ENCODE measurements at regions not wholly inside any gene's neighbourhood (a gene's known extent, or its start where the extent isn't known, plus 50 kb on each side); places are given as distances from the start of the nearest gene placed in this dataset.

DNA sequence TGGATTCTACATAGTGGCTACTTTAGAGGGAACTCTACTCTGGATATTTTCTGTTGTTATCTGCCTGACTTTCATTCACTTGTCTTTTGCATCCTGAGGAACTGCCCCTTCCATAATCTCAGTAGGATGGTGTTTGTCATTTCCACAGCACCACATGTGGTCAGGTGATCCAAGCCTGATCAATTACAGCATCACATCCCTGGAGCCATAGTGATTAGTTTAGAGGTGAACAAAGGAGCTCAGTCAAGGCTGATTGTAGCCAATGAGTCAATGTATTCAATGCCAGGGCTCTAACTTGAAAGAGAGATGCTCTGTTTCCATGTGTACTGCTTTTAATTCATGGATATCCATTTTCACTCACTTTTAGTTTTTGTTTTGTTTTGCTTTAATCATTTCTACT lies 478.7 kb upstream of the ADAMTS9 start:
- CTCF ChIA-PET, result no interaction called here
- POLR2A ChIA-PET, result no interaction called here
- no peak for TF ChIP-seq LEF1 (IDR thresholded peaks at IDR 0.05; ENCODE audit: borderline replicate concordance)
- TF ChIP-seq PKNOX1 (IDR thresholded peaks at IDR 0.05), result no peak
- TF ChIP-seq TARDBP (IDR thresholded peaks at IDR 0.05), result no peak
- no peak for TF ChIP-seq SP1 (IDR thresholded peaks at IDR 0.05)
- no peak for TF ChIP-seq SUZ12 (IDR thresholded peaks at IDR 0.05)
- TF ChIP-seq HDGF (IDR thresholded peaks at IDR 0.05; ENCODE audit: borderline replicate concordance), result no peak
- no peak for TF ChIP-seq ARNT (IDR thresholded peaks at IDR 0.05)
- no peak for TF ChIP-seq CTBP1 (IDR thresholded peaks at IDR 0.05; ENCODE audit: borderline replicate concordance)
- TF ChIP-seq NFRKB (IDR thresholded peaks at IDR 0.05), result no peak
- no peak for TF ChIP-seq L3MBTL2 (conservative IDR thresholded peaks at IDR 0.05)
- no peak for TF ChIP-seq BHLHE40 (IDR thresholded peaks at IDR 0.05; ENCODE audit: borderline replicate concordance)
- no peak for TF ChIP-seq FOXK2 (IDR thresholded peaks at IDR 0.05)
- TF ChIP-seq FOXM1 (IDR thresholded peaks at IDR 0.05; ENCODE audit: borderline replicate concordance), result no peak
- TF ChIP-seq ZNF384 (IDR thresholded peaks at IDR 0.05), result no peak
- no peak for TF ChIP-seq FOXA1 (IDR thresholded peaks at IDR 0.05)
- TF ChIP-seq ELF4 (IDR thresholded peaks at IDR 0.05), result no peak
- DNase-seq (ENCODE audit: extremely low spot score), result no peak

GRCh38 chr3:65158023-65158422 lies 470.2 kb upstream of the ADAMTS9 start:
- TF ChIP-seq SUZ12 (IDR thresholded peaks at IDR 0.05), result no peak
- no peak for TF ChIP-seq ELF4 (IDR thresholded peaks at IDR 0.05)
- TF ChIP-seq ARNT (IDR thresholded peaks at IDR 0.05), result no peak
- no peak for TF ChIP-seq PKNOX1 (IDR thresholded peaks at IDR 0.05)
- TF ChIP-seq L3MBTL2 (conservative IDR thresholded peaks at IDR 0.05), result no peak
- TF ChIP-seq TARDBP (IDR thresholded peaks at IDR 0.05), result no peak
- TF ChIP-seq LEF1 (IDR thresholded peaks at IDR 0.05; ENCODE audit: borderline replicate concordance), result no peak
- no peak for TF ChIP-seq HDGF (IDR thresholded peaks at IDR 0.05; ENCODE audit: borderline replicate concordance)
- TF ChIP-seq FOXA1 (IDR thresholded peaks at IDR 0.05), result no peak
- TF ChIP-seq BHLHE40 (IDR thresholded peaks at IDR 0.05; ENCODE audit: borderline replicate concordance), result no peak
- no peak for TF ChIP-seq SP1 (IDR thresholded peaks at IDR 0.05)
- no peak for TF ChIP-seq CTBP1 (IDR thresholded peaks at IDR 0.05; ENCODE audit: borderline replicate concordance)
- TF ChIP-seq FOXK2 (IDR thresholded peaks at IDR 0.05), result no peak
- TF ChIP-seq FOXM1 (IDR thresholded peaks at IDR 0.05; ENCODE audit: borderline replicate concordance), result no peak
- TF ChIP-seq ZNF384 (IDR thresholded peaks at IDR 0.05), result no peak
- no peak for TF ChIP-seq NFRKB (IDR thresholded peaks at IDR 0.05)
- no peak for DNase-seq (ENCODE audit: extremely low spot score)
- CTCF ChIA-PET, result no interaction called here
- POLR2A ChIA-PET, result no interaction called here

DNA sequence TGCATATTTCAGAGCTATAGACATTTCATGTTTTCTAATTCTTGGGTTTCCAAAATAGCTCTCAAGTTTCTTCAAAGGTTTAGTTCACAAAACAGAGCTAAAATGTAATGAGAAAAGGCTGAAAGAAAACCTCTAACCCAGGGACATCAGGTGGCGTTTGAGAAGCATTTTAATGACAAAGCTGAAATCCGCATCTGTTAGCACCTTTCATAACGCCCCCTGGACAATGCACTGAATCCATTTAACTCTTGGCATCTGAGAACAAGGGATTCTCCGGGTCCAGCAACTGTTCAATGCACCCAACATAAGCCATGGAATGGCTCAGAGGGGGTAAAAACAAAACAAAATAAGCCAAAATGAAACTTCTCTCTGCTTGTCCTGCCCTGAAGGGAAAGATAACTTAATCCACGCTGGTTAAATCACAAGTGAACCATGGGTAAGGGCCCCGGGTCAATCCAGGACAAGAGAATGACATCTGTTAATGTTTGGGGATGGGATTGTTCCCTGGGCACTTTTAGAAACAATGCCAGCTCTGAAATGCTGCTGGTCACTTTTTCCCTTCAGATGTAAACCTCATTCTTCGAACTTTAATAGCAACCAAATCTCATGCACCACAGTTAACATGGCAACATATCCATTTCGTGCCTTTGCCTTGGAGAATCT lies 466.2 kb upstream of the ADAMTS9 start:
- POLR2A ChIA-PET, result no interaction called here
- DNase-seq (ENCODE audit: extremely low spot score), result no peak
- CTCF ChIA-PET, result interaction anchor here (0.7 kb wide), 1 partner anchor 17 kb away, joined by 3 read pairs; no protein-coding TSS in a partner anchor
- TF ChIP-seq FOXK2 (IDR thresholded peaks at IDR 0.05) (no peak), LEF1 (IDR thresholded peaks at IDR 0.05; ENCODE audit: borderline replicate concordance) (no peak), FOXA1 (IDR thresholded peaks at IDR 0.05) (no peak), PKNOX1 (IDR thresholded peaks at IDR 0.05) (no peak), TARDBP (IDR thresholded peaks at IDR 0.05) (no peak), CTBP1 (IDR thresholded peaks at IDR 0.05; ENCODE audit: borderline replicate concordance) (no peak), ARNT (IDR thresholded peaks at IDR 0.05) (no peak), FOXM1 (IDR thresholded peaks at IDR 0.05; ENCODE audit: borderline replicate concordance) (no peak), ZNF384 (IDR thresholded peaks at IDR 0.05) (no peak), L3MBTL2 (conservative IDR thresholded peaks at IDR 0.05) (no peak), ELF4 (IDR thresholded peaks at IDR 0.05) (no peak), SUZ12 (IDR thresholded peaks at IDR 0.05) (no peak), BHLHE40 (IDR thresholded peaks at IDR 0.05; ENCODE audit: borderline replicate concordance) (no peak), SP1 (IDR thresholded peaks at IDR 0.05) (no peak), HDGF (IDR thresholded peaks at IDR 0.05; ENCODE audit: borderline replicate concordance) (no peak), NFRKB (IDR thresholded peaks at IDR 0.05) (no peak)

DNA sequence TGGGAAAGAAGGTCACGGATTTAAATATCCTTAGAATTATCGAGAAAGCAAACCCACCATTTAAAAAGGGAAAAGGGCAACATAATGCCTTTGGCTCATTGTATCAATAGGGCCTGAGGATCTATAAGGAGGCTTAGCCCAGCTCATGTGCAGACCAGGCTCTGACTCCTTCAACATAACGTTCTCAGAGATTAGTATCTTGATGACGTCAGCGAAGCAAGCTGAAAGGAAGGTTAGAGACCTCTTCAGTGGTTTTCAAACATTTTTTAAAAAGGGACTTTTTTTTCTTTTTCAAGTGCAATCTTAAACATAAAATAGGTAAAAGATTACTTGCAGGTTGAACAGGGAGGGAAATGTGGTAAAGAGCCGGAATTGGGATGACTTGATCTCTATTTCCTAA lies 463.9 kb upstream of the ADAMTS9 start:
- CTCF ChIA-PET, result no interaction called here
- TF ChIP-seq PKNOX1 (IDR thresholded peaks at IDR 0.05) (no peak), FOXA1 (IDR thresholded peaks at IDR 0.05) (no peak), FOXM1 (IDR thresholded peaks at IDR 0.05; ENCODE audit: borderline replicate concordance) (no peak), HDGF (IDR thresholded peaks at IDR 0.05; ENCODE audit: borderline replicate concordance) (no peak), CTBP1 (IDR thresholded peaks at IDR 0.05; ENCODE audit: borderline replicate concordance) (no peak), SP1 (IDR thresholded peaks at IDR 0.05) (no peak), NFRKB (IDR thresholded peaks at IDR 0.05) (no peak), ELF4 (IDR thresholded peaks at IDR 0.05) (no peak), L3MBTL2 (conservative IDR thresholded peaks at IDR 0.05) (no peak), ARNT (IDR thresholded peaks at IDR 0.05) (no peak), FOXK2 (IDR thresholded peaks at IDR 0.05) (no peak), SUZ12 (IDR thresholded peaks at IDR 0.05) (no peak), BHLHE40 (IDR thresholded peaks at IDR 0.05; ENCODE audit: borderline replicate concordance) (no peak), TARDBP (IDR thresholded peaks at IDR 0.05) (no peak)
- POLR2A ChIA-PET, result no interaction called here
- DNase-seq (ENCODE audit: extremely low spot score), result no peak

DNA sequence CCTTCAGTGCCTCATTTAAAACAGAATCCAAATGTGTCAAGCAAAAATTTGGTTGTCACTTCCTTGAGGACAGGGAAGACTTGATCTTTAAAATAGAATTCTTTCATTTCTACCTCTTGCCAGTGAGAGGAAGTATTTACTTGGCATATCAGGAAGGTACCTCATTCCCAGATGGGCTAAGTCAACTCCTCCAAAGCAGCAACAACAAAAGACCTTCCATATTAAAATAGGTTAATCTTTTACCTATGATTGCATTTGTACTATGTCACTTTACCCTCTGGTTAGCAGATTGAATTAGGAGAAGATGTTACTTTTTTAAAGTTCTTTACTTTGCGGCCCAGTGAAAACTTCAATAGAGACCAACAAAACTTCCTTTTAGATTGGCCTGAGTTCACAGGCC lies 462.1 kb upstream of the ADAMTS9 start:
- TF ChIP-seq TARDBP (IDR thresholded peaks at IDR 0.05) (no peak), PKNOX1 (IDR thresholded peaks at IDR 0.05) (no peak), HDGF (IDR thresholded peaks at IDR 0.05; ENCODE audit: borderline replicate concordance) (no peak), FOXA1 (IDR thresholded peaks at IDR 0.05) (no peak), ELF4 (IDR thresholded peaks at IDR 0.05) (no peak), NFRKB (IDR thresholded peaks at IDR 0.05) (no peak), BHLHE40 (IDR thresholded peaks at IDR 0.05; ENCODE audit: borderline replicate concordance) (no peak), FOXM1 (IDR thresholded peaks at IDR 0.05; ENCODE audit: borderline replicate concordance) (no peak), SUZ12 (IDR thresholded peaks at IDR 0.05) (no peak), LEF1 (IDR thresholded peaks at IDR 0.05; ENCODE audit: borderline replicate concordance) (no peak), ZNF384 (IDR thresholded peaks at IDR 0.05) (no peak), ARNT (IDR thresholded peaks at IDR 0.05) (no peak), L3MBTL2 (conservative IDR thresholded peaks at IDR 0.05) (no peak), SP1 (IDR thresholded peaks at IDR 0.05) (no peak), FOXK2 (IDR thresholded peaks at IDR 0.05) (no peak), CTBP1 (IDR thresholded peaks at IDR 0.05; ENCODE audit: borderline replicate concordance) (no peak)
- POLR2A ChIA-PET, result no interaction called here
- CTCF ChIA-PET, result no interaction called here
- no peak for DNase-seq (ENCODE audit: extremely low spot score)

All from HEK293T (cell line).